ENCODE measurements at regions not wholly inside any gene's neighbourhood (a gene's known extent, or its start where the extent isn't known, plus 50 kb on each side); places are given as distances from the start of the nearest gene placed in this dataset.

- DNase-seq, result no peak
- no peaks in the 10 kb centered on the region for H3K4me1 ChIP-seq
- no peaks in the 10 kb centered on the region for H3K9me3 ChIP-seq
- TF ChIP-seq POLR2A (IDR thresholded peaks at IDR 0.05), result no peak
- TF ChIP-seq CTCF (IDR thresholded peaks at IDR 0.05), result no peak
- H3K4me3 ChIP-seq, result no peak overlapping the region
- no peak overlapping the region for H3K27ac ChIP-seq
- no peaks in the 10 kb centered on the region for H3K36me3 ChIP-seq
- H3K27me3 ChIP-seq, result no peaks in the 10 kb centered on the region
Observed at GRCh38 chr11:93945596-93945995, 75.6 kb upstream of the HEPHL1 start.

GRCh38 chr11:93952082-93952780, 68.9 kb upstream of the HEPHL1 start:
- no peak overlapping the region for H3K4me3 ChIP-seq
- H3K27me3 ChIP-seq, result no peaks in the 10 kb centered on the region
- H3K36me3 ChIP-seq, result no peaks in the 10 kb centered on the region
- no peak overlapping the region for H3K27ac ChIP-seq
- TF ChIP-seq CTCF (IDR thresholded peaks at IDR 0.05) (no peak), POLR2A (IDR thresholded peaks at IDR 0.05) (no peak)
- H3K4me1 ChIP-seq, result no peaks in the 10 kb centered on the region
- no peak for DNase-seq
- no peaks in the 10 kb centered on the region for H3K9me3 ChIP-seq

GRCh38 chr11:93957397-93957952, 63.7 kb upstream of the HEPHL1 start:
- TF ChIP-seq CTCF (IDR thresholded peaks at IDR 0.05) (no peak), POLR2A (IDR thresholded peaks at IDR 0.05) (no peak)
- H3K4me3 ChIP-seq, result no peak overlapping the region
- no peak overlapping the region for H3K27ac ChIP-seq
- DNase-seq, result no peak
- no peaks in the 10 kb centered on the region for H3K27me3 ChIP-seq
- no peaks in the 10 kb centered on the region for H3K36me3 ChIP-seq
- no peaks in the 10 kb centered on the region for H3K4me1 ChIP-seq
- H3K9me3 ChIP-seq, result no peaks in the 10 kb centered on the region

- Histone ChIP-seq H3K27me3 (no peaks in the 10 kb centered on the region), H3K9me3 (no peaks in the 10 kb centered on the region), H3K27ac (no peak overlapping the region), H3K4me3 (no peak overlapping the region), H3K36me3 (no peaks in the 10 kb centered on the region), H3K4me1 (no peaks in the 10 kb centered on the region)
- DNase-seq, result no peak
- no peak for TF ChIP-seq CTCF (IDR thresholded peaks at IDR 0.05)
- TF ChIP-seq POLR2A (IDR thresholded peaks at IDR 0.05), result no peak
Observed at GRCh38 chr11:93958991-93959390, 62.2 kb upstream of the HEPHL1 start.

- Histone ChIP-seq H3K36me3 (no peaks in the 10 kb centered on the region), H3K27ac (no peak overlapping the region), H3K4me3 (no peak overlapping the region), H3K27me3 (no peaks in the 10 kb centered on the region), H3K9me3 (no peaks in the 10 kb centered on the region), H3K4me1 (no peaks in the 10 kb centered on the region)
- DNase-seq, result no peak
- TF ChIP-seq CTCF (IDR thresholded peaks at IDR 0.05), result no peak
- TF ChIP-seq POLR2A (IDR thresholded peaks at IDR 0.05), result no peak
Observed at GRCh38 chr11:93959663-93960062, 61.5 kb upstream of the HEPHL1 start.

Data from Peyer's patch (tissue), 4 donors.